ENCODE measurements at regions not wholly inside any gene's neighbourhood (a gene's known extent, or its start where the extent isn't known, plus 50 kb on each side); places are given as distances from the start of the nearest gene placed in this dataset.

- intact Hi-C loops (cut with DNase I): no loop called here
- Histone ChIP-seq H3K36me3 (replicated peaks in 1 of 2; ENCODE audit: insufficient read depth in 1 of 2, low read depth in 2 of 2) (no peaks in the 10 kb centered on the region), H3K9me3 (peaks cover 0 to 11% (median 0%) of the 10 kb centered on the region in 3 donors), H3K27ac (peak overlapping the region in 3 of 4 donors; percentile 59 to 80 (median 70)), H3K27me3 (no peaks in the 10 kb centered on the region), H3K4me3 (no peak overlapping the region), H3K4me1 (peaks cover 14% of the 10 kb centered on the region)
- ATAC-seq (no peak), DNase-seq (no peak)
- TF ChIP-seq, protein P1, sequence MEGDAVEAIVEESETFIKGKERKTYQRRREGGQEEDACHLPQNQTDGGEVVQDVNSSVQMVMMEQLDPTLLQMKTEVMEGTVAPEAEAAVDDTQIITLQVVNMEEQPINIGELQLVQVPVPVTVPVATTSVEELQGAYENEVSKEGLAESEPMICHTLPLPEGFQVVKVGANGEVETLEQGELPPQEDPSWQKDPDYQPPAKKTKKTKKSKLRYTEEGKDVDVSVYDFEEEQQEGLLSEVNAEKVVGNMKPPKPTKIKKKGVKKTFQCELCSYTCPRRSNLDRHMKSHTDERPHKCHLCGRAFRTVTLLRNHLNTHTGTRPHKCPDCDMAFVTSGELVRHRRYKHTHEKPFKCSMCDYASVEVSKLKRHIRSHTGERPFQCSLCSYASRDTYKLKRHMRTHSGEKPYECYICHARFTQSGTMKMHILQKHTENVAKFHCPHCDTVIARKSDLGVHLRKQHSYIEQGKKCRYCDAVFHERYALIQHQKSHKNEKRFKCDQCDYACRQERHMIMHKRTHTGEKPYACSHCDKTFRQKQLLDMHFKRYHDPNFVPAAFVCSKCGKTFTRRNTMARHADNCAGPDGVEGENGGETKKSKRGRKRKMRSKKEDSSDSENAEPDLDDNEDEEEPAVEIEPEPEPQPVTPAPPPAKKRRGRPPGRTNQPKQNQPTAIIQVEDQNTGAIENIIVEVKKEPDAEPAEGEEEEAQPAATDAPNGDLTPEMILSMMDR (IDR thresholded peaks at IDR 0.05): no peak
- no peak for TF ChIP-seq POLR2A (IDR thresholded peaks at IDR 0.05)
- WGBS, 2 donors: 53% methylated on average over 3 to 6 of the region's 6 CpGs
These were observed 209.1 kb downstream of the BUD13 start for GRCh38 chr11:116563712-116564047.

DNA sequence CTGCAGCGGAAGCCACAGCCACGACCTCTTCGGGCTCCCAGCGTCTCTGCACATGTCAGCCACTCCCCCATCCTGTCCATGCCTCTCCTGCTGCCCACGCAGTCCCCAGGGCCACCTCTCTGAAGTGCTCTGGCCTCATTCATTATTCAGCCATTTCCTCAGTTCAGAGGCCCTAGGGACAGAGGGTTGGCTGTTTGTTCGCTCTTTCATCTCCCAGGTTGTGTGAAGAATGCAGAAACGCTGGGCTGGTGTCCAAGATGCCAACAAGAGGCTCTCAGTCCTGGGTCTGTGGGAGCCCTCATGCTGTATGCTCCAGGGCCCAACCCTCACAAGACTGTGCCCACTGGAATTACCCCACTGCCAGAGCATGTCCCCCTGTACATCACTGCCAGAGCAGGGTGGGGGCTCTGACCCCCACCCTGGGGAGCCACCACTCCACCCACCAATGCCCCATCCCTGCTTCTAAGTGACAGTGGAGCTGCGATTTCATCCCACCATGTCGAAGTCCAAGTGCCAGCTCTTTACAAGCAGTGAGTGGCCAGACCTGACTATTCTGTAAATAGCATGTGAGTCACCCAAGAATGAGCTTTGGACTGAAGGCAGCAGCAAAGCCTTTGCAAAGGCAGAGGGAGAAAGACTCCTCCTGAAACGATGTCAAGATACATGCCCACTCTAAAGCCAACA, 209.6 kb downstream of the BUD13 start:
- TF ChIP-seq, protein P1 (IDR thresholded peaks at IDR 0.05): no peak
- peak in 1 of 3 donors; percentile 23 for TF ChIP-seq POLR2A (IDR thresholded peaks at IDR 0.05)
- H3K27ac ChIP-seq: peak overlapping the region in 3 of 4 donors; percentile 59 to 80 (median 70)
- DNase-seq: peak; percentile 48 to 74 (median 68)

GRCh38 chr11:116560589-116560988, 212.2 kb downstream of the BUD13 start:
- 41 to 68% methylated on average over 3 of the region's 3 CpGs for WGBS, 2 donors
- ATAC-seq: no peak
- intact Hi-C loops (cut with DNase I): no loop called here

More for the DNA sequence above, 209.6 kb downstream of the BUD13 start:
- H3K4me1 ChIP-seq: peaks cover 14% of the 10 kb centered on the region
- H3K36me3 ChIP-seq (replicated peaks in 1 of 2; ENCODE audit: insufficient read depth in 1 of 2, low read depth in 2 of 2): no peaks in the 10 kb centered on the region
- intact Hi-C loops (cut with DNase I): no loop called here
- no peak overlapping the region for H3K4me3 ChIP-seq
- WGBS, 2 donors: 18 to 30% methylated on average over 8 to 10 of the region's 10 CpGs
- no peaks in the 10 kb centered on the region for H3K27me3 ChIP-seq
- ATAC-seq: peak; percentile 90
- H3K9me3 ChIP-seq: peaks cover 0 to 11% (median 0%) of the 10 kb centered on the region in 3 donors

DNA sequence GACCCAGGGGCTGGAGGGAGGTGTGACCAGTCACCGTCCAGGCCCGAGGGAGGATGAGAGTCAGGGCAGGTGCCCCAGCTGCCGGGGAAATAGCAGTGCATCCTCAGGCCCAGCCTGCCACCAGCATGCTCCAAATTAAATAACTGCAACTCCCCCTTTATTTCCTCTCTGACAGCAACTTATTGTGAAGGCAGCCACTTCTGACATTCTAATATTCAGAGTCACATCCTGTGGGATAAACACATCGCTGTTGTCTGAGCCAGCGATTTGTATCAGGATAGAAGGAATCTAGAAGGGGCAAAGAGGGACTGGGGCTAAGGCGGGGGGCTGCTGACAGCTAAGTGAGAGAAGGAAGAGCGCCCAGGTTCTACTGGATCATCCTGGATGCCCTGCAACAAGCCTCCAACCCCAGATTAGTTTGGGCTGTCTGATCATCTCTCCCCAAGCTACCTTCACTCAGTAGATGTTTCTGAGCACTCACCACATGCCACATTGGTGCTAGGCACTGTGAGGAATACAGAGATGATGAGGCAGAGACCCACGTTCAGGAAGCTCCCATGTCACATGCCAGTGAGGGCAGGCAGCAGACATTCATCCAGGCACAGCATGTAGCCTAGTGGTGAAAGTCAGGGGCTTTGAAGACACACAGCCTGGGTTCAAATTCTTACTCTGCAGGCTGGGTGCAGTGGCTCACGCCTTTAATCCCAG, 214.1 kb downstream of the BUD13 start:
- ATAC-seq: no peak
- intact Hi-C loops (cut with DNase I): no loop called here
- TF ChIP-seq, protein P1 (IDR thresholded peaks at IDR 0.05): no peak
- TF ChIP-seq POLR2A (IDR thresholded peaks at IDR 0.05): no peak
- Histone ChIP-seq H3K36me3 (replicated peaks in 1 of 2; ENCODE audit: insufficient read depth in 1 of 2, low read depth in 2 of 2) (no peaks in the 10 kb centered on the region), H3K9me3 (no peaks in the 10 kb centered on the region), H3K4me3 (no peak overlapping the region), H3K27ac (no peak overlapping the region), H3K27me3 (no peaks in the 10 kb centered on the region), H3K4me1 (peaks cover 8% of the 10 kb centered on the region)
- DNase-seq: no peak
- 44 to 65% methylated on average over 8 to 9 of the region's 9 CpGs for WGBS, 2 donors

More at GRCh38 chr11:116560589-116560988, 212.2 kb downstream of the BUD13 start:
- no peaks in the 10 kb centered on the region for H3K27me3 ChIP-seq
- H3K27ac ChIP-seq: no peak overlapping the region
- TF ChIP-seq, protein P1 (IDR thresholded peaks at IDR 0.05): no peak
- TF ChIP-seq POLR2A (IDR thresholded peaks at IDR 0.05): no peak
- peaks cover 0 to 2% (median 0%) of the 10 kb centered on the region in 3 donors for H3K9me3 ChIP-seq
- no peak for DNase-seq
- H3K4me3 ChIP-seq: no peak overlapping the region
- no peaks in the 10 kb centered on the region for H3K36me3 ChIP-seq (replicated peaks in 1 of 2; ENCODE audit: insufficient read depth in 1 of 2, low read depth in 2 of 2)
- H3K4me1 ChIP-seq: peaks cover 14% of the 10 kb centered on the region
